ENCODE measurements at regions not wholly inside any gene's neighbourhood (a gene's known extent, or its start where the extent isn't known, plus 50 kb on each side); places are given as distances from the start of the nearest gene placed in this dataset.

DNA sequence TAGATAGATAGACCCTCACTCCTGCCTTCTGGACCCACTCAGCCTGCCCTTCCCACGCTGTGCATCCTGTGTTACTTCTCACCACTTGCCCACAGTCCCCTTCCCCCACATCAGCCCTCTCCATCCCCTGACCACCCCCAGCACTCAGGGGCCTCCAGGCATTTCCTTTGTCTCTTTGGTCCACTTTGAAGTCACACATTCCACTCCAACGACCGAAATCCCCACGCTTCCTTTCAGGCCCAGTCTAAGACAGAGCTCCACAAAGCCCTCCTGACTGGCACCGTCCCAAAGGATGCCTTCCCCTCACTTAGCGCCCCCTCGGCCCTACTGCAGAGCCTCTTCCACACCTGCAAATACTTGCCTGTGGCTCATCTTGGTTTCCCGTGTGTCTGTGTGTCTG is 83.8 kb downstream of the FOXF2 start:
- no peak for TF ChIP-seq POLR2AphosphoS5 (IDR thresholded peaks at IDR 0.05; ENCODE audit: insufficient read depth in 1 of 2, low read depth in 1 of 2)
- TF ChIP-seq, protein P1, sequence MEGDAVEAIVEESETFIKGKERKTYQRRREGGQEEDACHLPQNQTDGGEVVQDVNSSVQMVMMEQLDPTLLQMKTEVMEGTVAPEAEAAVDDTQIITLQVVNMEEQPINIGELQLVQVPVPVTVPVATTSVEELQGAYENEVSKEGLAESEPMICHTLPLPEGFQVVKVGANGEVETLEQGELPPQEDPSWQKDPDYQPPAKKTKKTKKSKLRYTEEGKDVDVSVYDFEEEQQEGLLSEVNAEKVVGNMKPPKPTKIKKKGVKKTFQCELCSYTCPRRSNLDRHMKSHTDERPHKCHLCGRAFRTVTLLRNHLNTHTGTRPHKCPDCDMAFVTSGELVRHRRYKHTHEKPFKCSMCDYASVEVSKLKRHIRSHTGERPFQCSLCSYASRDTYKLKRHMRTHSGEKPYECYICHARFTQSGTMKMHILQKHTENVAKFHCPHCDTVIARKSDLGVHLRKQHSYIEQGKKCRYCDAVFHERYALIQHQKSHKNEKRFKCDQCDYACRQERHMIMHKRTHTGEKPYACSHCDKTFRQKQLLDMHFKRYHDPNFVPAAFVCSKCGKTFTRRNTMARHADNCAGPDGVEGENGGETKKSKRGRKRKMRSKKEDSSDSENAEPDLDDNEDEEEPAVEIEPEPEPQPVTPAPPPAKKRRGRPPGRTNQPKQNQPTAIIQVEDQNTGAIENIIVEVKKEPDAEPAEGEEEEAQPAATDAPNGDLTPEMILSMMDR (IDR thresholded peaks at IDR 0.05) = no peak
- TF ChIP-seq POLR2A (IDR thresholded peaks at IDR 0.05) = no peak
